ENCODE measurements at regions not wholly inside any gene's neighbourhood (a gene's known extent, or its start where the extent isn't known, plus 50 kb on each side); places are given as distances from the start of the nearest gene placed in this dataset.

- no peak overlapping the region for H3K27ac ChIP-seq
- intact Hi-C loops (cut with DNase I), result no loop called here
- peaks cover 11% of the 10 kb centered on the region for H3K27me3 ChIP-seq
- H3K4me3 ChIP-seq, result no peak overlapping the region
- TF ChIP-seq CTCF (IDR thresholded peaks at IDR 0.05), result no peak
- no peaks in the 10 kb centered on the region for H3K36me3 ChIP-seq
- no peak for DNase-seq
- H3K9ac ChIP-seq (ENCODE audit: low read depth in 2 of 2, low read length in 2 of 2), result no peak overlapping the region
- H3K4me1 ChIP-seq, result no peaks in the 10 kb centered on the region
- no peaks in the 10 kb centered on the region for H3K9me3 ChIP-seq
Observed at GRCh38 chrX:40478474-40479065, 102.2 kb upstream of the ATP6AP2 start.

GRCh38 chrX:40476958-40477357, 103.8 kb upstream of the ATP6AP2 start:
- H3K27ac ChIP-seq, result no peak overlapping the region
- intact Hi-C loops (cut with DNase I), result no loop called here
- no peak for TF ChIP-seq CTCF (IDR thresholded peaks at IDR 0.05)

GRCh38 chrX:40474645-40475044, 106.1 kb upstream of the ATP6AP2 start:
- intact Hi-C loops (cut with DNase I), result no loop called here
- DNase-seq, result no peak
- Histone ChIP-seq H3K9me3 (no peaks in the 10 kb centered on the region), H3K9ac (ENCODE audit: low read depth in 2 of 2, low read length in 2 of 2) (no peak overlapping the region), H3K36me3 (no peaks in the 10 kb centered on the region), H3K27ac (no peak overlapping the region), H3K4me1 (no peaks in the 10 kb centered on the region), H3K4me3 (no peak overlapping the region), H3K27me3 (peaks cover 11% of the 10 kb centered on the region)
- TF ChIP-seq CTCF (IDR thresholded peaks at IDR 0.05), result no peak

More at GRCh38 chrX:40476958-40477357, 103.8 kb upstream of the ATP6AP2 start:
- peaks cover 11% of the 10 kb centered on the region for H3K27me3 ChIP-seq
- H3K36me3 ChIP-seq, result no peaks in the 10 kb centered on the region
- no peaks in the 10 kb centered on the region for H3K9me3 ChIP-seq
- H3K4me3 ChIP-seq, result no peak overlapping the region
- no peaks in the 10 kb centered on the region for H3K4me1 ChIP-seq
- no peak for DNase-seq
- no peak overlapping the region for H3K9ac ChIP-seq (ENCODE audit: low read depth in 2 of 2, low read length in 2 of 2)

- no peaks in the 10 kb centered on the region for H3K4me1 ChIP-seq
- no peak overlapping the region for H3K9ac ChIP-seq (ENCODE audit: low read depth in 2 of 2, low read length in 2 of 2)
- peaks cover 11% of the 10 kb centered on the region for H3K27me3 ChIP-seq
- H3K36me3 ChIP-seq, result no peaks in the 10 kb centered on the region
- H3K9me3 ChIP-seq, result no peaks in the 10 kb centered on the region
- H3K4me3 ChIP-seq, result no peak overlapping the region
- intact Hi-C loops (cut with DNase I), result no loop called here
- no peak for TF ChIP-seq CTCF (IDR thresholded peaks at IDR 0.05)
- H3K27ac ChIP-seq, result no peak overlapping the region
- no peak for DNase-seq
Observed at GRCh38 chrX:40474205-40474626, 106.6 kb upstream of the ATP6AP2 start.

GRCh38 chrX:40473460-40474204, 107.1 kb upstream of the ATP6AP2 start:
- Histone ChIP-seq H3K4me1 (no peaks in the 10 kb centered on the region), H3K4me3 (no peak overlapping the region), H3K9ac (ENCODE audit: low read depth in 2 of 2, low read length in 2 of 2) (no peak overlapping the region), H3K27ac (no peak overlapping the region), H3K27me3 (peaks cover 11% of the 10 kb centered on the region), H3K36me3 (no peaks in the 10 kb centered on the region), H3K9me3 (no peaks in the 10 kb centered on the region)
- intact Hi-C loops (cut with DNase I), result no loop called here
- no peak for DNase-seq
- TF ChIP-seq CTCF (IDR thresholded peaks at IDR 0.05), result no peak
